ENCODE measurements at regions not wholly inside any gene's neighbourhood (a gene's known extent, or its start where the extent isn't known, plus 50 kb on each side); places are given as distances from the start of the nearest gene placed in this dataset.
"Not testable (repeated sequence)": the region's sequence is repeated elsewhere in the genome, so short reads cannot be mapped to it uniquely, and the experiment has no call there.

DNA sequence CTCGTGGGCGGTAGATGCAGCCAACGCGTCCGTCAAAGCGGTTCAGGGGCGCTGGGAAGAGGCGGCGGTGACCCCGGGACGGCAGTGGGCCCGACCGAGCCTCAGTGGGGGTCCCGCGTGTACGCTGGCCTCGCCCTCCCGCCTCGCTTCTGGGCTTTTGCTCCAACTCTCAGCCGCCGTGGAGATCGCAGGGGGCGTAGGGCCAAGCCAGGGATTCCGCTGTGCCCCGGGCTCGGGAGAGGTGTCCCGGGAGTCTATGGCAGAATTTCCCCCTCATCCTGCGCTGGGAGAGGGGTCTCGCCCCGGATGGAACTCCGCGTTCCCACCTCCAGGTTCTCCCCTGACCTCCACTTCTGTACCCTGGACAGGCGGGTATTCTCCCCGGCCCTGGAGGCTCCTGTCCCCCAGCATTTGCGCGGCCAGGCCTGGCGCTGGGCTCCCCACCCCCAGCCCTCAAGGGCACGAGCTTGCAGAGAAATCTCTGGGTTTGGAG lies 131.9 kb downstream of the MRPL36 start:
- no peak for DNase-seq (ENCODE audit: low read depth)

DNA sequence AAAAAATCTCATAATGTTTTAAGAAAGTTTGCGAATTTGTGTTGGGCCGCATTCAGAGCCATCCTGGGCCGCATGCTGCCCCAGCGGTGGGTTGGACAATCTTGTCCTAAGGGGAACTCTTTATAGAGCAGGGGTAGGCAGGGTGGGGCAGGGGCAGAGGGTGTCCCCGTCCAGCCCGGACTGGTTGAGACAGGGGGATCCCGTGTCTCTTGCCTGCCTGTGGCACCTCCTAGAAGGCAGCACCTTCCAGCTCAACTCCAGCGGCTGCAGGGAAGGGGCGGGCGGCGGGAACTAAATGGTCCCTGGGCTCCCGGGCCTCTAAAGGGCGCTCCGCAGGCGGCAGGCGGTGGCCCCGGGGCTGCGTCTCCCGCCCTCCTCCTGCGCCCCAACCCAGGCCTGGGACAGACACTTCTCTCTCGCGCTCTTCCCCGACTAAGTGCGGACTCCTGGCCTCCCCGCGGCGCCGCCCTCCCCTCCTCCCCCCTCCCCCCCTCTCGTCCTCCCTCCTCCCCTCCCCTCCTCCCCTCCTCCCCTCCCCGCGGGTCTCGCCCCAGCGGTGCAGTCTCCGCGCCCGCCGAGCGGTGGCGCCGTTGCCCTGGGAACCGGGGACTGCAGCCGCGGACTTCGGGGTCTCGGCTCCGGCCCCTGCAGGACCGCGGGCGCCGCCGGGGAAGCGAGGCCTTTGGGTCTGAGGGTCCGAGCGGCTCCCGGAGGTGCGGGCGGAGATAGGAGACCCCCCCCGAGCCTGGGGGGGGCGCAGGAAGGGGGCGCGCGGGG lies 132.6 kb downstream of the MRPL36 start:
- no peak for DNase-seq (ENCODE audit: low read depth)

DNA sequence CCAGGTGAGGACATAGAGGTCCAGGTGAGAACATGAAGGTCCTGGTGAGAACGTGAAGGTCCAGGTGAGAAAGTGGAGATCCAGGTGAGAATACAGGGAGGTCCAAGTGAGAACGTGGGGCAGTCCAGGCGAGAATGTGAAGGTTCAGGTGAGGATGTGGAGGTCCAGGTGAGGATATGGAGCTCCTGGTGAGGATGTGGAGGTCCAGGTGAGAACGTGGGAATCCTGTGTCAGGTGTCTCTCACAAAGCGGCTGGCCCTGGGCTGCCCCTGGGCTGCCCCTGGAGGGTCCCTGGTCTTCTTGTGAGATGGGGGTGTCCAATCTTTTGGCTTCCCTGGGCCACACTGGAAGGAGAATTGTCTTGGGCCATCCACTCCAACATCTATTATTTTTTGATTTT lies 133.4 kb downstream of the MRPL36 start:
- DNase-seq (ENCODE audit: low read depth), result no peak

- no peak for DNase-seq (ENCODE audit: low read depth)
Observed at GRCh38 chr5:1665803-1666202, 133.8 kb downstream of the MRPL36 start.

GRCh38 chr5:1665231-1665630 lies 134.4 kb downstream of the MRPL36 start:
- DNase-seq (ENCODE audit: low read depth), result no peak

GRCh38 chr5:1663186-1663585 lies 136.5 kb downstream of the MRPL36 start:
- no peak for DNase-seq (ENCODE audit: low read depth)

GRCh38 chr5:1662559-1663085 lies 137.0 kb downstream of the MRPL36 start:
- no peak for DNase-seq (ENCODE audit: low read depth)

GRCh38 chr5:1661831-1662558 lies 137.6 kb downstream of the MRPL36 start:
- no peak for DNase-seq (ENCODE audit: low read depth)

DNA sequence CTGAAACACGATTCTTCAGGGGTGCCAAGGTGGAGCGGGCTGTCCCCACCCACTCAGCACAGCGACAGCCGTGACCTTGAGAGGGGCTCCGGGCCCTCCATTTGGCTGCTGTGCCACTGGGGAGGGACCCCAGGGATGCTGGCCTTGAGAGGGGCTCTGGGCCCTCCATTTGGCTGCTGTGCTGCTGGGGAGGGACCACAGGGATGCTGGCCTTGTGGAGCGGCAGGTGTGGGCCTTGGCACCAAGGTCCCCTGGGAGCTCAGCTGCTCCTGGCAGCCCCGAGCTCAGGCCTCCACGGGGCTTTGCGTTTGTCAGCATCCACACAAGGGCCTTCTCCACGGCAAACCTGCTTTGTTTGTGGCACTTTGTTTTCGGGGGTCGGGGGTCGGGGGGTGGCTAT lies 137.6 kb upstream of the LPCAT1 start:
- no peak for DNase-seq (ENCODE audit: low read depth)

- DNase-seq (ENCODE audit: low read depth), result no peak
Observed at GRCh38 chr5:1660511-1660910, 136.8 kb upstream of the LPCAT1 start.

DNA sequence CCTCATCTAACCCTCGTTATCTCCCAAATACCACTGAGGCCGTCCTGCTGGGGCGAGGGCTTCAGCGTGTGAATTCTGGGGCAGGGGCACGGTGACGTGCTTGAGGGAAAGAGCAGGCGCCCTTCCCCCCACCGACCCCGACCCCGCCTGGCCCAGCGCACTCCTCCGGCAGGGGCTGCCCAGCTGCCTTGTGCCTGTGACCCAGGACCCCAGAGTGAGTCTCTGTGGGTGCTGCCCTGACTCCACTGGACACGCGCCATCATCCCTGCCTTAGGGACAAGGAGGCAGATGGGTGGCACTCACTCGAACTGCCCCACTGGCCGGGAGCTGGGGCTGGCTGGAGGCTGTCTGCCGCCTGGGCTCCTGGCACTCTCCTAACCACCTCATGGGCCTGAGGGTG lies 136.2 kb upstream of the LPCAT1 start:
- DNase-seq (ENCODE audit: low read depth), result no peak

DNA sequence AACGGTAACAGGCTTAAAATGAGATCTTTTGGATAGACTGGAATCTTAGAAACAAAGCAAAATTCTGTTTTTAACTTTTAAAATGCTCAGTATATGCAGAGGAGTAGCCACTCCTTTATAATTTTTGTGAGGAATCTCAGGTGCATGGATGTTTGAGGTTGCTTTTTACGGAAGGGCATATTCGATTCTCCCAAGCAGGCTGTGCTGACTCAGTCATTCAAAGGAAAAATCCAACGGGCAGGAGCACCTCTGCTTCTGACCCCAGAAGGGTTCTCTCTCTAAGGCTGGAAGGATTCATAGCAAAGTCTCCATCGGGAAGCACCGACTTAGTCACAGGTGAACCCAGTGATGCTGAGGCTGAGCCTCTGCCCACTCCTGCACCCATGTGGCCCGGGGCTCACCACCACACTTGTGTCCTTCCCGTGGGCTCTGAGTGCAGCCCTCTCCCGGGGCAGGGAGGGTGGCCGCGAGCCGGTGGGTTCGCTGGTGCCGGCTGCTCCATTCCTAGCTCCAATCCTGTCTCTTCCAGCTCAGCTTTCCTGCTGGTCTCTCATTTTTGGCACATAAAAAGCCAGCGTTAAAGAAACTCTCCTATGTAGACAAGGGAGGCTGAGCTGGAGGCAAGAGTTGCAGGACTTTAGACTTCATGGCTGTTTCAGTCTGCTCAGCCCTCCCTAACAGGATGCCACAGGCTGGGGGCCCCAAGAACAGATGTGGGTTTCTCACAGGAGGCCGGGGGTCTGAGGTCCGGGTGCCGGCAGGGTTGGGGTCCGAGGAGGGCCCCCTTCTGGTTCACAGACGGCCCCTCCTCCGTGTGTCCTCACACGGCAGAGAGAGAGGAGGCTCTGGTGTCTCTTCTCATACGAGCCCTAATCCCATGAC lies 135.6 kb upstream of the LPCAT1 start:
- DNase-seq (ENCODE audit: low read depth), result no peak

DNA sequence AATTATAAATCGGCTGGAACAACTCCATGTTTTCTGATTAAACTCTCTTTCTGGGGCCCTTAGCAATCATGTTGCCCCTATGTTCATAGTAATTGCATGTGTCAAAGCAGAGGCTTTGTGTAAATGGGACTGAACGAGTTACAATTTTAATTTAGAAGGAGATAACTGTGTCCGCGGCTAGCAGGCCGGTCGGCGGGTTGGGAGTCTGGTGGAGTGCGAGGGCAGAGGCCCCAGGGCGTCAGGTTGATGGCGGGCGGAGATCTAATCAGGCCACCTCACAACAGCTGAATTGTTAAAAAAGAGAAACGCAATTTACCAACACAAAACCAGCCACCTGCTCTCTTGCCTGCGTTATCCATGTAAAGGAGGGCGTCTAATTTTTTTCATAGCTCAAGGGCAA lies 134.9 kb upstream of the LPCAT1 start:
- DNase-seq (ENCODE audit: low read depth), result no peak

- DNase-seq (ENCODE audit: low read depth), result no peak
Observed at GRCh38 chr5:1657161-1657741, 133.5 kb upstream of the LPCAT1 start.

DNA sequence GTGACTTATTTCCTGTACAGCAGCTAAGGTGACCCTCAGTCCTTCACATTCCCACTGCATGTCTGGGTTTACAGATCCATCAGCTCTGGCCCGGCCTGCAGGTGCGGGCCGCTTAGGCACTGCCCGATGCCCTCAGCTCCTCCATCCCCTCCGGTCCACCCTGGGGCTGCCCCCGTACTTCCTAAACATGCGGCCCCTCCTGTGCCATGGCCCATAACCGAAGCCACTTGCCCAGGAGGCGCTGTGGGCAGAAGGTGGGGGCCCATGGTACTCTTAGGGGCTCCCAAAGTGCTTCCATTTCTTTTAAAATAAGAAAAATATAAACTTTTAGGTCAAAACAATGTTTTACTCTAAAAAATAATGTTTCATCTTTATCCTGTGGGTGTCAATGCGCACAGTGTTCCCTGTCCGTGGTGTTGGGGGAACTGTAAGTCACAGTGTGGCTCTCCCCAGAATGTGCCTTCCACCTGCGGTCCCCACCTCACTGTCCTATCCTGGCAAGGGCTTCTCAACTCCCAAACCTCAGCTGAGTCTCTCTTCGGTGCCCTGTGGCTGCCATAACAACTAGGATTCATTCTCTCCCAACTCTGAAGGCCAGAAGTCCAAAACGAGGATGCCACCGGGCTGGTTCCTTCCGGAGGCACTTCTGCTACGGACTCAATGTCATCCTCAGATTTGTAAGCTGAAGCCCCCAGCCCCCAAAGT lies 132.7 kb upstream of the LPCAT1 start:
- no peak for DNase-seq (ENCODE audit: low read depth)

- DNase-seq (ENCODE audit: low read depth), result no peak
Observed at GRCh38 chr5:1655496-1656270, 131.9 kb upstream of the LPCAT1 start.

DNA sequence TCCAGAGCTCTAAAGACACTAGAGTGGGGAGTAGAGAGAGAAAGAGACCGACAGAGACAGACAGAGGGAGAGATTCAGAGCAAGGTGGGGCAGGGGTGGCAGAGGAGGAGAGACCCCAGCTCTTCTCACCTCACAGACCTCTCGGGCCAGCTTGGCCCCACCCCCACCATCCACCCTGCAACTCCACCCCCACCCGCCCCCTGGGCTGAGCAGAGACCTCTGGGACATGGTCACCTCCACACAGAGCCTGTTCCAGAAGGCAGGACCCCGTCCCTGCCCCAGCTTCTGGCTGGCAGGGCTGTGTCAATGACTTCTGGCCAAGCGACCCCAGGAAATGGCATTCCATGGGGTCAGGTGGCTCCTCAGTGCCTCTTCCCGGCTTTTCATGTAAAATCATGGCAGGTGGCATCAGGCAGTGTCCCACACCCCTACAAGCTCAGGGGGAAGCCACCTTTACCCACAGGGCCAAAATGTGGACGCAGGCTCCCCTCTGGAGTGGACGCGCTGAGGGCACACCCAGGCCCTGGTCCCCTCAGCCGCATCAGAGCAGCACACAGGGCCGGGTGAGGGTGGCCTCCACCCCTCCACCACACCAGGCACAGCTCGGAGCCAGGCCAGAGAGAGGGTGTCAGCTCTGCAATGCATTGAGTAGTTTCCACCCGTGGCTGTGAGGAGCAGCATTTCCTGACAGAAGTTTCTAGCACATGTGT lies 131.2 kb upstream of the LPCAT1 start:
- no peak for DNase-seq (ENCODE audit: low read depth)

DNA sequence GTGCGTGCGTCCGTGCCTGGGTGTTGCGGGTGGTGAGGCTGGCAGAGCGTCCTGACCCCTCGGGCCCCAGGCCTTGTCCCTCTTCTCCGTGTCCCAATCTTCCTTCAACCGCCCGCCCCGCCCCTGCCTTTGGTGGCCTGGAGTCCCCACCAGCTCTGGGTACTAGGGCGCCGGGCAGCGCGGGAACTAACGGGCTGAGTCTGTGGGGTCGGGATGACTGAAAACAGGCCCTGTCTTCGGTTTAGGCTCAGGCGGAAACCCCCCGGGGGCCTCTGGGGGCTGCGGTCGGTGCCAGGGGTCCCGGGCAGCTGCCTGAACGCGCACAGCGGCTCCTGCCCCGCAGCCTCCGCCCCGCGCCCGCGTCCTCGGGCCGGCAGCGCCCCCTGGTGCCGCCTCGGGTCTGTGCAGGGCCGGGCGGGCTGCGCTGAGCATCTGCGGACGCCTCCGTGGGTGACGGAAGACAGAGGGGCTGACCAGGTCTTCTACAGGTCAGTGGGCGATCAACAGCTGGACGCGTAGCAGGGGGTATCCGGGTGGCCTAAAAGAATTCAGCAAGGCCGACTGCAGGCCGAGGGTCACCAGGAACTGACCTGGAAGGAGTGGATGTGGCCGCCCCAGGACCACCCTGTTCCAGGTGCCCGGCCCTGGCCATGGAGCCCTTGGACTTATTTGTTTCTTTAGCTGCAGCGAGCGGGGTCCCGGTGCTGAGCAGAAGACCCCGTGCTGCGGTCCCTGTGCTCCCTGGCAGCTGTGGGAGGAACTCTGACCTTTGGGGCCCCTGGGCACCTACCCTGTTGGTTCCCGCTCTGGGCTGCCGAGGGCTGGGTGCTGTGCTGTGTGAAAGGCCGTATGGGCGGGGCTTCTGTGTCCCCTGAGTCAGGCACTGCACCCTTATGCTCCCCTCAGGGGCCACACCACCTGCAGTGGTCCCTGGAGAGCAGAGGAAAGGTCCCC lies 130.2 kb upstream of the LPCAT1 start:
- not testable (repeated sequence) for DNase-seq (ENCODE audit: low read depth)
